ENCODE measurements at regions not wholly inside any gene's neighbourhood (a gene's known extent, or its start where the extent isn't known, plus 50 kb on each side); places are given as distances from the start of the nearest gene placed in this dataset.

- no peak for TF ChIP-seq CHD7 (IDR thresholded peaks at IDR 0.05; ENCODE audit: insufficient replicate concordance, low read length)
- no peak for TF ChIP-seq CBX5 (IDR thresholded peaks at IDR 0.05; ENCODE audit: low read depth, low read length)
- no peak for TF ChIP-seq NANOG (IDR thresholded peaks at IDR 0.05; ENCODE audit: insufficient read depth, low read depth, low read length, poor library complexity, severe bottlenecking)
- no peak for TF ChIP-seq HDAC2 (IDR thresholded peaks at IDR 0.05; ENCODE audit: borderline replicate concordance in 1 of 2, low read depth in 2 of 2, low read length in 2 of 2)
- no peak for TF ChIP-seq CTBP2 (IDR thresholded peaks at IDR 0.05; ENCODE audit: borderline replicate concordance, insufficient read depth, insufficient read length, low read length)
- no peak for TF ChIP-seq JUN (IDR thresholded peaks at IDR 0.05; ENCODE audit: low read depth, low read length)
- TF ChIP-seq KDM5A (IDR thresholded peaks at IDR 0.05; ENCODE audit: low read length), result no peak
Observed at GRCh38 chr5:136924490-136924889, 559.1 kb upstream of the TRPC7 start (continued).

All from H1 (cell line).